DMS 273 treated with DMSO at 0.1 percent for 48 hours (cell line): ENCODE measurements at regions not wholly inside any gene's neighbourhood (a gene's known extent, or its start where the extent isn't known, plus 50 kb on each side); places are given as distances from the start of the nearest gene placed in this dataset.
"Not testable (repeated sequence)": the region's sequence is repeated elsewhere in the genome, so short reads cannot be mapped to it uniquely, and the experiment has no call there.

ENCODE experiments used
- DNase-seq: peaks from one replicate; lab custom pipeline; 2025; lab: John Stamatoyannopoulos, UW

- DNase-seq = not testable (repeated sequence)
Measured at GRCh38 chr6:140189263-140189662, 814.8 kb upstream of the CITED2 start.

GRCh38 chr6:140185991-140186390, 811.5 kb upstream of the CITED2 start:
- DNase-seq = no peak

- DNase-seq = no peak
Measured at GRCh38 chr6:140183881-140184280, 809.4 kb upstream of the CITED2 start.

- DNase-seq = no peak
Measured at GRCh38 chr6:140182821-140183220, 808.4 kb upstream of the CITED2 start.

- DNase-seq = no peak
Measured at GRCh38 chr6:140181876-140182275, 807.4 kb upstream of the CITED2 start.

- DNase-seq = no peak
Measured at GRCh38 chr6:140180306-140180705, 805.9 kb upstream of the CITED2 start.

GRCh38 chr6:140178935-140179334, 804.5 kb upstream of the CITED2 start:
- DNase-seq = no peak

GRCh38 chr6:140178520-140178919, 804.1 kb upstream of the CITED2 start:
- DNase-seq = no peak

- DNase-seq = no peak
Measured at GRCh38 chr6:140176306-140176705, 801.9 kb upstream of the CITED2 start.

- no peak for DNase-seq
Measured at GRCh38 chr6:140175486-140175885, 801.0 kb upstream of the CITED2 start.

GRCh38 chr6:140174524-140174923, 800.1 kb upstream of the CITED2 start:
- DNase-seq = no peak

- no peak for DNase-seq
Measured at GRCh38 chr6:140168365-140168764, 793.9 kb upstream of the CITED2 start.

- DNase-seq = no peak
Measured at GRCh38 chr6:140160909-140161308, 786.5 kb upstream of the CITED2 start.

GRCh38 chr6:140160494-140160893, 786.0 kb upstream of the CITED2 start:
- no peak for DNase-seq

GRCh38 chr6:140156131-140156530, 781.7 kb upstream of the CITED2 start:
- no peak for DNase-seq

- DNase-seq = no peak
Measured at GRCh38 chr6:140155451-140156126, 781.1 kb upstream of the CITED2 start.

GRCh38 chr6:140153703-140154102, 779.3 kb upstream of the CITED2 start:
- DNase-seq = no peak

GRCh38 chr6:140147825-140148814, 773.7 kb upstream of the CITED2 start:
- not testable (repeated sequence) for DNase-seq

GRCh38 chr6:140140891-140141290, 766.4 kb upstream of the CITED2 start:
- DNase-seq = no peak

- DNase-seq = no peak
Measured at GRCh38 chr6:140138311-140139010, 764.0 kb upstream of the CITED2 start.

- peak; percentile 65 for DNase-seq
Measured at GRCh38 chr6:140134224-140134623, 759.8 kb upstream of the CITED2 start.

GRCh38 chr6:140130074-140130473, 755.6 kb upstream of the CITED2 start:
- DNase-seq = no peak
